ENCODE measurements at regions not wholly inside any gene's neighbourhood (a gene's known extent, or its start where the extent isn't known, plus 50 kb on each side); places are given as distances from the start of the nearest gene placed in this dataset.

- TF ChIP-seq ZFX (IDR thresholded peaks at IDR 0.05) (no peak), ZBTB33 (IDR thresholded peaks at IDR 0.05; ENCODE audit: extremely low read depth, insufficient replicate concordance, low read length) (no peak), SRF (IDR thresholded peaks at IDR 0.05; ENCODE audit: low read depth) (no peak), CEBPB (IDR thresholded peaks at IDR 0.05; ENCODE audit: low read depth) (no peak), ELF1 (IDR thresholded peaks at IDR 0.05; ENCODE audit: borderline replicate concordance, low read depth) (no peak), RAD21 (IDR thresholded peaks at IDR 0.05; ENCODE audit: low read depth) (no peak), JUND (IDR thresholded peaks at IDR 0.05) (no peak), ATF3 (IDR thresholded peaks at IDR 0.05) (no peak), SP1 (IDR thresholded peaks at IDR 0.05; ENCODE audit: low read depth) (no peak), REST (IDR thresholded peaks at IDR 0.05; ENCODE audit: low read depth) (no peak), FOSL1 (IDR thresholded peaks at IDR 0.05; ENCODE audit: low read depth) (no peak), MAX (IDR thresholded peaks at IDR 0.05) (no peak), EZH2phosphoT487 (IDR thresholded peaks at IDR 0.05; ENCODE audit: borderline replicate concordance) (no peak), CTCF (IDR thresholded peaks at IDR 0.05 in 2 of 3, conservative IDR thresholded peaks at IDR 0.05 in 1 of 3; ENCODE audit: borderline replicate concordance in 1 of 3, insufficient read depth in 1 of 3, low read depth in 2 of 3, low read length in 2 of 3) (no peak), EGR1 (IDR thresholded peaks at IDR 0.05; ENCODE audit: low read depth) (no peak), EZH2 (IDR thresholded peaks at IDR 0.05) (no peak), TCF7L2 (IDR thresholded peaks at IDR 0.05; ENCODE audit: borderline replicate concordance, extremely low read depth, insufficient read depth, insufficient read length) (no peak)
- no peaks in the 10 kb centered on the region for H3K4me1 ChIP-seq (ENCODE audit: control insufficient read depth in 1 of 2, insufficient read depth in 2 of 2, low read length in 2 of 2)
- H3K27ac ChIP-seq (ENCODE audit: low read depth, low read length): no peak overlapping the region
- H3K9me2 ChIP-seq (ENCODE audit: insufficient read depth): no peaks in the 10 kb centered on the region
- H3K4me3 ChIP-seq (replicated peaks in 1 of 2; ENCODE audit: low read depth in 1 of 2, low read length in 2 of 2): no peak overlapping the region
- intact Hi-C loops (cut with micrococcal nuclease): no loop called here
- H3K9ac ChIP-seq (ENCODE audit: low read length): no peak overlapping the region
- no peaks in the 10 kb centered on the region for H4K20me1 ChIP-seq (ENCODE audit: insufficient read depth)
- H3K27me3 ChIP-seq (ENCODE audit: insufficient read depth, low read length): no peaks in the 10 kb centered on the region
- RAD21 ChIA-PET (ENCODE audit: low non-redundant PET in 1 of 2, low total read pairs in 2 of 2, uncharacterized antibody in 2 of 2, unreplicated experiment in 2 of 2): no interaction called here
- POLR2A ChIA-PET: no interaction called here
- no peak for DNase-seq (ENCODE audit: low read depth, low spot score)
- ATAC-seq: no peak
- BruUV-seq (replicated peaks): no TSS peak
- no peaks in the 10 kb centered on the region for H3K9me3 ChIP-seq (ENCODE audit: control insufficient read depth in 1 of 2, insufficient read depth in 1 of 2, low read depth in 1 of 2, low read length in 2 of 2)
- no peaks in the 10 kb centered on the region for H3K36me3 ChIP-seq (ENCODE audit: control insufficient read depth in 1 of 2, insufficient read depth in 2 of 2, low read length in 2 of 2)
- H3K79me2 ChIP-seq (ENCODE audit: insufficient read depth, low read length): no peaks in the 10 kb centered on the region
- CTCF ChIA-PET: no interaction called here
- no peak overlapping the region for H3K4me2 ChIP-seq (ENCODE audit: low read length)
- H2AFZ ChIP-seq (ENCODE audit: low read depth, low read length, poor library complexity, severe bottlenecking): no peak overlapping the region
These were observed 113.8 kb upstream of the SCN7A start for GRCh38 chr2:166607880-166608279.
